ENCODE measurements at regions not wholly inside any gene's neighbourhood (a gene's known extent, or its start where the extent isn't known, plus 50 kb on each side); places are given as distances from the start of the nearest gene placed in this dataset.

- H3K4me2 ChIP-seq, result no peak overlapping the region
- no peak overlapping the region for H3K27ac ChIP-seq
- no peaks in the 10 kb centered on the region for H3K4me1 ChIP-seq (ENCODE audit: low read depth, poor library complexity, severe bottlenecking)
- no peaks in the 10 kb centered on the region for H3K36me3 ChIP-seq (ENCODE audit: insufficient read depth)
- TF ChIP-seq CTCF (conservative IDR thresholded peaks at IDR 0.05; ENCODE audit: low read depth, low read length), result no peak
- no peak overlapping the region for H2AFZ ChIP-seq (ENCODE audit: low read depth)
- no peak overlapping the region for H3K4me3 ChIP-seq (IDR thresholded peaks at IDR 0.05; ENCODE audit: insufficient read depth, low read depth, low read length)
- H4K20me1 ChIP-seq (ENCODE audit: insufficient read depth), result no peaks in the 10 kb centered on the region
- H3K9ac ChIP-seq, result no peak overlapping the region
- no peaks in the 10 kb centered on the region for H3K27me3 ChIP-seq (ENCODE audit: insufficient read depth, low read depth)
- no peaks in the 10 kb centered on the region for H3K79me2 ChIP-seq (ENCODE audit: insufficient read depth, low read depth)
Measured at GRCh38 chr1:198966519-198966918, 327.7 kb downstream of the PTPRC start.

- Histone ChIP-seq H3K79me2 (ENCODE audit: insufficient read depth, low read depth) (no peaks in the 10 kb centered on the region), H2AFZ (ENCODE audit: low read depth) (no peak overlapping the region), H3K27ac (no peak overlapping the region), H3K36me3 (ENCODE audit: insufficient read depth) (no peaks in the 10 kb centered on the region), H3K27me3 (ENCODE audit: insufficient read depth, low read depth) (no peaks in the 10 kb centered on the region), H3K4me1 (ENCODE audit: low read depth, poor library complexity, severe bottlenecking) (no peaks in the 10 kb centered on the region), H4K20me1 (ENCODE audit: insufficient read depth) (no peaks in the 10 kb centered on the region), H3K4me2 (no peak overlapping the region), H3K4me3 (IDR thresholded peaks at IDR 0.05; ENCODE audit: insufficient read depth, low read depth, low read length) (no peak overlapping the region), H3K9ac (no peak overlapping the region)
- no peak for TF ChIP-seq CTCF (conservative IDR thresholded peaks at IDR 0.05; ENCODE audit: low read depth, low read length)
Measured at GRCh38 chr1:198967566-198967965, 328.7 kb downstream of the PTPRC start.

- no peaks in the 10 kb centered on the region for H3K36me3 ChIP-seq (ENCODE audit: insufficient read depth)
- no peaks in the 10 kb centered on the region for H3K79me2 ChIP-seq (ENCODE audit: insufficient read depth, low read depth)
- no peaks in the 10 kb centered on the region for H3K4me1 ChIP-seq (ENCODE audit: low read depth, poor library complexity, severe bottlenecking)
- H3K4me2 ChIP-seq, result no peak overlapping the region
- no peaks in the 10 kb centered on the region for H3K27me3 ChIP-seq (ENCODE audit: insufficient read depth, low read depth)
- no peak overlapping the region for H3K4me3 ChIP-seq (IDR thresholded peaks at IDR 0.05; ENCODE audit: insufficient read depth, low read depth, low read length)
- no peak overlapping the region for H2AFZ ChIP-seq (ENCODE audit: low read depth)
- H4K20me1 ChIP-seq (ENCODE audit: insufficient read depth), result no peaks in the 10 kb centered on the region
- no peak overlapping the region for H3K9ac ChIP-seq
- H3K27ac ChIP-seq, result no peak overlapping the region
- no peak for TF ChIP-seq CTCF (conservative IDR thresholded peaks at IDR 0.05; ENCODE audit: low read depth, low read length)
Measured at GRCh38 chr1:198968866-198969265, 330.0 kb downstream of the PTPRC start.

- no peak overlapping the region for H2AFZ ChIP-seq (ENCODE audit: low read depth)
- no peaks in the 10 kb centered on the region for H3K27me3 ChIP-seq (ENCODE audit: insufficient read depth, low read depth)
- no peaks in the 10 kb centered on the region for H3K36me3 ChIP-seq (ENCODE audit: insufficient read depth)
- H4K20me1 ChIP-seq (ENCODE audit: insufficient read depth), result no peaks in the 10 kb centered on the region
- no peaks in the 10 kb centered on the region for H3K4me1 ChIP-seq (ENCODE audit: low read depth, poor library complexity, severe bottlenecking)
- no peak overlapping the region for H3K4me2 ChIP-seq
- no peak overlapping the region for H3K9ac ChIP-seq
- no peaks in the 10 kb centered on the region for H3K79me2 ChIP-seq (ENCODE audit: insufficient read depth, low read depth)
- TF ChIP-seq CTCF (conservative IDR thresholded peaks at IDR 0.05; ENCODE audit: low read depth, low read length), result no peak
- H3K4me3 ChIP-seq (IDR thresholded peaks at IDR 0.05; ENCODE audit: insufficient read depth, low read depth, low read length), result no peak overlapping the region
- H3K27ac ChIP-seq, result no peak overlapping the region
Measured at GRCh38 chr1:198969981-198970380, 331.1 kb downstream of the PTPRC start.

- Histone ChIP-seq H3K27ac (no peak overlapping the region), H4K20me1 (ENCODE audit: insufficient read depth) (no peaks in the 10 kb centered on the region), H3K79me2 (ENCODE audit: insufficient read depth, low read depth) (no peaks in the 10 kb centered on the region), H3K27me3 (ENCODE audit: insufficient read depth, low read depth) (no peaks in the 10 kb centered on the region), H2AFZ (ENCODE audit: low read depth) (no peak overlapping the region), H3K4me1 (ENCODE audit: low read depth, poor library complexity, severe bottlenecking) (no peaks in the 10 kb centered on the region), H3K4me2 (no peak overlapping the region), H3K4me3 (IDR thresholded peaks at IDR 0.05; ENCODE audit: insufficient read depth, low read depth, low read length) (no peak overlapping the region), H3K9ac (no peak overlapping the region), H3K36me3 (ENCODE audit: insufficient read depth) (no peaks in the 10 kb centered on the region)
- TF ChIP-seq CTCF (conservative IDR thresholded peaks at IDR 0.05; ENCODE audit: low read depth, low read length), result no peak
Measured at GRCh38 chr1:198970916-198971315, 332.1 kb downstream of the PTPRC start.
